ENCODE measurements at regions not wholly inside any gene's neighbourhood (a gene's known extent, or its start where the extent isn't known, plus 50 kb on each side); places are given as distances from the start of the nearest gene placed in this dataset.

GRCh38 chr21:35309316-35309715, 260.2 kb upstream of the RUNX1 start:
- TF ChIP-seq, protein P1, sequence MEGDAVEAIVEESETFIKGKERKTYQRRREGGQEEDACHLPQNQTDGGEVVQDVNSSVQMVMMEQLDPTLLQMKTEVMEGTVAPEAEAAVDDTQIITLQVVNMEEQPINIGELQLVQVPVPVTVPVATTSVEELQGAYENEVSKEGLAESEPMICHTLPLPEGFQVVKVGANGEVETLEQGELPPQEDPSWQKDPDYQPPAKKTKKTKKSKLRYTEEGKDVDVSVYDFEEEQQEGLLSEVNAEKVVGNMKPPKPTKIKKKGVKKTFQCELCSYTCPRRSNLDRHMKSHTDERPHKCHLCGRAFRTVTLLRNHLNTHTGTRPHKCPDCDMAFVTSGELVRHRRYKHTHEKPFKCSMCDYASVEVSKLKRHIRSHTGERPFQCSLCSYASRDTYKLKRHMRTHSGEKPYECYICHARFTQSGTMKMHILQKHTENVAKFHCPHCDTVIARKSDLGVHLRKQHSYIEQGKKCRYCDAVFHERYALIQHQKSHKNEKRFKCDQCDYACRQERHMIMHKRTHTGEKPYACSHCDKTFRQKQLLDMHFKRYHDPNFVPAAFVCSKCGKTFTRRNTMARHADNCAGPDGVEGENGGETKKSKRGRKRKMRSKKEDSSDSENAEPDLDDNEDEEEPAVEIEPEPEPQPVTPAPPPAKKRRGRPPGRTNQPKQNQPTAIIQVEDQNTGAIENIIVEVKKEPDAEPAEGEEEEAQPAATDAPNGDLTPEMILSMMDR (IDR thresholded peaks at IDR 0.05; ENCODE audit: control insufficient read depth, extremely low read depth, insufficient read depth): no peak
- DNase-seq (ENCODE audit: low read depth): no peak
- no peak overlapping the region for H3K4me3 ChIP-seq (ENCODE audit: low read depth, low read length)

DNA sequence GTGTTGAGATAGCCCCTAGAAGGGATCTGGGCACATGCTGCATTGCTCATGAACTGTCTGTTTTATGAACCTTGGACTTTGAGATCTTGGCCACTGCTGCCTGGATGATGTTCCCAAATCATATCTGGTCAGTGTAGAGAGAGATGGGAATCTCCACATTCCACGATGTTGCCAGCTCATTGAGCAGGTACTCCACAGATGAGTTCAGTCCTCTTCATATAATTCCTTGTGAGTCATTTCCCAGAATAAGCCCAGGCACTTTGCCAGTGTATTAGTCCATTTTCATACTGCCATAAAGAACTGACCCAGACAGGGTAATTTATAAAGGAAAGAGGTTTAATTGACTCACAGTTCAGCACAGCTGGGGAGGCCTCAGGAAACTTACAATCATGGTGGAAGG, 254.0 kb upstream of the RUNX1 start:
- H3K4me3 ChIP-seq (ENCODE audit: low read depth, low read length): no peak overlapping the region
- TF ChIP-seq, protein P1 (IDR thresholded peaks at IDR 0.05; ENCODE audit: control insufficient read depth, extremely low read depth, insufficient read depth): no peak
- no peak for DNase-seq (ENCODE audit: low read depth)

DNA sequence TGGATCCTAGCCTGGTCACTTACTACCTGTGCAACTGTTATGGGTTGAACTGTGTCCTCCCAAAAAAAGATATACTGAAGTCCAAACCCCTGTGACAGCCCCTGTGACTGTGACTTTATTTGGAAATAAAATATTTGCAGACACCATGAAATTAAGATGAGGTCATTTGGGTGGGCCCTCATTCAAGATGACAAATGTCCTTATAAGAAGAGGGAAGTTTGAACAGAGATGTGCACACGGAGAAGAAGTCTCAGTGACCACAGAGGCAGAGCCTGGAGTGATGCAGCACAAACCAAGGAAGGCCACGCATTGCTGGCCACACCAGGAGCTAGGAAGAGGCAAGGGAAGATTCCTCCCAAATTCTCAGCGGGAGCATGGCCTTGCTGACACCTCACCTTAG, 249.7 kb upstream of the RUNX1 start:
- TF ChIP-seq, protein P1 (IDR thresholded peaks at IDR 0.05; ENCODE audit: control insufficient read depth, extremely low read depth, insufficient read depth): no peak
- DNase-seq (ENCODE audit: low read depth): no peak
- H3K4me3 ChIP-seq (ENCODE audit: low read depth, low read length): no peak overlapping the region

- DNase-seq (ENCODE audit: low read depth): no peak
- no peak overlapping the region for H3K4me3 ChIP-seq (ENCODE audit: low read depth, low read length)
- TF ChIP-seq, protein P1 (IDR thresholded peaks at IDR 0.05; ENCODE audit: control insufficient read depth, extremely low read depth, insufficient read depth): no peak
Observed at GRCh38 chr21:35297665-35298064, 248.6 kb upstream of the RUNX1 start.

- DNase-seq (ENCODE audit: low read depth): no peak
- TF ChIP-seq, protein P1 (IDR thresholded peaks at IDR 0.05; ENCODE audit: control insufficient read depth, extremely low read depth, insufficient read depth): no peak
- H3K4me3 ChIP-seq (ENCODE audit: low read depth, low read length): no peak overlapping the region
Observed at GRCh38 chr21:35294231-35294898, 245.3 kb upstream of the RUNX1 start.

- DNase-seq (ENCODE audit: low read depth): no peak
- TF ChIP-seq, protein P1 (IDR thresholded peaks at IDR 0.05; ENCODE audit: control insufficient read depth, extremely low read depth, insufficient read depth): no peak
- no peak overlapping the region for H3K4me3 ChIP-seq (ENCODE audit: low read depth, low read length)
Observed at GRCh38 chr21:35291973-35292627, 243.0 kb upstream of the RUNX1 start.
